ENCODE measurements at regions not wholly inside any gene's neighbourhood (a gene's known extent, or its start where the extent isn't known, plus 50 kb on each side); places are given as distances from the start of the nearest gene placed in this dataset.

GRCh38 chr1:113248494-113248893 is 141.8 kb upstream of the MAGI3 start:
- TF ChIP-seq RNF2 (IDR thresholded peaks at IDR 0.05; ENCODE audit: borderline replicate concordance, low read depth, low read length, missing control alignments, poor library complexity, severe bottlenecking), result no peak
- TF ChIP-seq, protein P1, sequence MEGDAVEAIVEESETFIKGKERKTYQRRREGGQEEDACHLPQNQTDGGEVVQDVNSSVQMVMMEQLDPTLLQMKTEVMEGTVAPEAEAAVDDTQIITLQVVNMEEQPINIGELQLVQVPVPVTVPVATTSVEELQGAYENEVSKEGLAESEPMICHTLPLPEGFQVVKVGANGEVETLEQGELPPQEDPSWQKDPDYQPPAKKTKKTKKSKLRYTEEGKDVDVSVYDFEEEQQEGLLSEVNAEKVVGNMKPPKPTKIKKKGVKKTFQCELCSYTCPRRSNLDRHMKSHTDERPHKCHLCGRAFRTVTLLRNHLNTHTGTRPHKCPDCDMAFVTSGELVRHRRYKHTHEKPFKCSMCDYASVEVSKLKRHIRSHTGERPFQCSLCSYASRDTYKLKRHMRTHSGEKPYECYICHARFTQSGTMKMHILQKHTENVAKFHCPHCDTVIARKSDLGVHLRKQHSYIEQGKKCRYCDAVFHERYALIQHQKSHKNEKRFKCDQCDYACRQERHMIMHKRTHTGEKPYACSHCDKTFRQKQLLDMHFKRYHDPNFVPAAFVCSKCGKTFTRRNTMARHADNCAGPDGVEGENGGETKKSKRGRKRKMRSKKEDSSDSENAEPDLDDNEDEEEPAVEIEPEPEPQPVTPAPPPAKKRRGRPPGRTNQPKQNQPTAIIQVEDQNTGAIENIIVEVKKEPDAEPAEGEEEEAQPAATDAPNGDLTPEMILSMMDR (IDR thresholded peaks at IDR 0.05; ENCODE audit: control extremely low read depth in 1 of 3, insufficient read depth in 1 of 3, low read depth in 1 of 3, low read length in 3 of 3), result no peak
- TF ChIP-seq RAD21 (IDR thresholded peaks at IDR 0.05 in 1 of 2, conservative IDR thresholded peaks at IDR 0.05 in 1 of 2; ENCODE audit: low read depth in 2 of 2, low read length in 2 of 2), result no peak
- TF ChIP-seq EZH2 (IDR thresholded peaks at IDR 0.05; ENCODE audit: low read depth, low read length, severe bottlenecking), result no peak
- TF ChIP-seq CEBPB (IDR thresholded peaks at IDR 0.05; ENCODE audit: low read depth, low read length), result no peak
- TF ChIP-seq ZNF274 (IDR thresholded peaks at IDR 0.05; ENCODE audit: borderline replicate concordance, extremely low read depth, low read length), result no peak
- TF ChIP-seq JUN (IDR thresholded peaks at IDR 0.05; ENCODE audit: low read depth, low read length), result no peak
- TF ChIP-seq CREB1 (IDR thresholded peaks at IDR 0.05), result no peak
- TF ChIP-seq EP300 (IDR thresholded peaks at IDR 0.05; ENCODE audit: borderline replicate concordance in 1 of 2, low read depth in 2 of 2, low read length in 2 of 2), result no peak
- TF ChIP-seq RFX5 (IDR thresholded peaks at IDR 0.05; ENCODE audit: borderline replicate concordance, low read depth, low read length), result no peak
- TF ChIP-seq GABPA (IDR thresholded peaks at IDR 0.05; ENCODE audit: borderline replicate concordance, insufficient read depth, low read length), result no peak
- TF ChIP-seq SRF (IDR thresholded peaks at IDR 0.05; ENCODE audit: low read depth, low read length), result no peak
- TF ChIP-seq MAFK (IDR thresholded peaks at IDR 0.05; ENCODE audit: low read depth, low read length), result no peak

Data from H1 (cell line).